Activated CD8-positive, alpha-beta T cell treated with anti-CD3 and anti-CD28 coated beads for 36 hours (primary cell): ENCODE measurements at regions not wholly inside any gene's neighbourhood (a gene's known extent, or its start where the extent isn't known, plus 50 kb on each side); places are given as distances from the start of the nearest gene placed in this dataset.
A peak's percentile ranks its signal among the peaks of the same experiment; 100 is the strongest.

Experiments
- ATAC-seq: fragments of 200-7000 bp; cut with Tn5 transposase; one replicate; pipeline ENCODE4 v1.10.0; 2021; ENCODE audit warnings: mild to moderate bottlenecking, moderate library complexity
- CTCF ChIA-PET: fragments of 350-600 bp; sonication (Branson Sonifier 250); formaldehyde crosslinking; loops from one replicate; lab custom pipeline; 2021; ENCODE audit warnings: antibody characterized with exemption; lab: Charles Lee
- POLR2A ChIA-PET: fragments of 350-600 bp; sonication (Branson Sonifier 250); formaldehyde crosslinking; loops from one replicate; lab custom pipeline; 2021; ENCODE audit warnings: antibody characterized with exemption; lab: Charles Lee
- DNase-seq: peaks from one replicate; pipeline ENCODE4 v3.0.0-alpha.2; 2020
- H3K27ac Mint-ChIP-seq: one replicate; pipeline ENCODE4 v1.8.0; 2021; ENCODE audit warnings: mild to moderate bottlenecking, mixed read lengths
- H3K27me3 Mint-ChIP-seq: one replicate; pipeline ENCODE4 v1.8.0; 2021; ENCODE audit warnings: mixed read lengths
- H3K36me3 Mint-ChIP-seq: one replicate; pipeline ENCODE4 v1.8.0; 2021; ENCODE audit warnings: low read depth, mixed read lengths
- H3K4me1 Mint-ChIP-seq: one replicate; pipeline ENCODE4 v1.8.0; 2021; ENCODE audit warnings: low read depth, mixed read lengths
- H3K4me3 Mint-ChIP-seq: one replicate; pipeline ENCODE4 v1.8.0; 2021; ENCODE audit warnings: mild to moderate bottlenecking, moderate library complexity, mixed read lengths
- H3K9me3 Mint-ChIP-seq: one replicate; pipeline ENCODE4 v1.8.0; 2021; ENCODE audit warnings: mixed read lengths
- intact Hi-C: fragments of 100-400 bp; cut with micrococcal nuclease; formaldehyde crosslinking; loops from one replicate; pipeline ENCODE4 v1.10.0; 2022
- TF ChIP-seq, protein P1 (sequence below): fragments of 200-600 bp; IDR thresholded peaks from one replicate; pipeline ENCODE4 v1.8.0; 2022; ENCODE audit warnings: antibody characterized with exemption, mild to moderate bottlenecking

DNA sequence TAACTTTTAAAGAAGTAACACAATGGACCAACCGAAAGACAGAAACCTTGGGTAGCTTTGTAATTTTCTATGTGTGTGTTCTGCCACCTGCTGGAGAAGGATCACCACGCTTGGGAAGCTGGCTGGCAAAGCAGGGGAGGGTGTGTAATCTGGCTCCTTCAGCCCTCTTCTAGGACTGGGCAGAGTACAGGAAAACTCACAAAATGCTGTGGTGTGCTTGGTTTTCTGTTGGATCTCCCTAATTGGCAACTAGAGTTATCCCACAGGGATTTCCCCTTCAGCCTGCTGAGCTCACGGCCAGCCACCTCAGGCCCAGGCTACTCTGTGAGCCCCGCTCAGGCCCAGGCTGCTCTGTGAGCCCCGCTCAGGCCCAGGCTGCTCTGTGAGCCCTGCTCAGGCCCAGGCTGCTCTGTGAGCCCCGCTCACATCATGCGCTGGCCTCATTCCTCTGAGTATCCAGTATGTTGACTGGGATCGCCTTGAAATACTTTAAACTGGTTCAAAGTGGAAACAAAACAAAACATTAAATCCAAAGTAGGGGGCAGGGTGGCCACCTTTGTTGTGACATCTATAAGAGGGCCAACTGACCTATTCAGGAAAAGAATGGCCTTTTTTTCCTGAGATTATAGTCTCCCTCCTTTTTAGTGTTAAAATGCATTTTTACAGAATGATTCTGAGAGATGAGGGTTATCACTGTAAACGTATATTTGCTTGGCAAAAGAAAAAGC, 52.0 kb upstream of the RNU6-8 start:
- no peak overlapping the region for H3K27ac Mint-ChIP-seq
- H3K27me3 Mint-ChIP-seq, result no peaks in the 10 kb centered on the region
- TF ChIP-seq, protein P1, sequence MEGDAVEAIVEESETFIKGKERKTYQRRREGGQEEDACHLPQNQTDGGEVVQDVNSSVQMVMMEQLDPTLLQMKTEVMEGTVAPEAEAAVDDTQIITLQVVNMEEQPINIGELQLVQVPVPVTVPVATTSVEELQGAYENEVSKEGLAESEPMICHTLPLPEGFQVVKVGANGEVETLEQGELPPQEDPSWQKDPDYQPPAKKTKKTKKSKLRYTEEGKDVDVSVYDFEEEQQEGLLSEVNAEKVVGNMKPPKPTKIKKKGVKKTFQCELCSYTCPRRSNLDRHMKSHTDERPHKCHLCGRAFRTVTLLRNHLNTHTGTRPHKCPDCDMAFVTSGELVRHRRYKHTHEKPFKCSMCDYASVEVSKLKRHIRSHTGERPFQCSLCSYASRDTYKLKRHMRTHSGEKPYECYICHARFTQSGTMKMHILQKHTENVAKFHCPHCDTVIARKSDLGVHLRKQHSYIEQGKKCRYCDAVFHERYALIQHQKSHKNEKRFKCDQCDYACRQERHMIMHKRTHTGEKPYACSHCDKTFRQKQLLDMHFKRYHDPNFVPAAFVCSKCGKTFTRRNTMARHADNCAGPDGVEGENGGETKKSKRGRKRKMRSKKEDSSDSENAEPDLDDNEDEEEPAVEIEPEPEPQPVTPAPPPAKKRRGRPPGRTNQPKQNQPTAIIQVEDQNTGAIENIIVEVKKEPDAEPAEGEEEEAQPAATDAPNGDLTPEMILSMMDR, result peak; percentile 67
- no peaks in the 10 kb centered on the region for H3K36me3 Mint-ChIP-seq
- no peak overlapping the region for H3K4me3 Mint-ChIP-seq
- peak; percentile 66 for DNase-seq
- intact Hi-C loops, result loop anchor here (5.0 kb wide), 3 partner anchors 53 to 743 kb away; partner anchors contain the start of genes RNU6-7 and RNU6-8
- H3K9me3 Mint-ChIP-seq, result no peaks in the 10 kb centered on the region
- H3K4me1 Mint-ChIP-seq, result peaks cover 15% of the 10 kb centered on the region
- ChIA-PET CTCF (interaction anchor here (0.6 to 6.6 kb wide), 33 partner anchors 10 to 796 kb away, joined by 3 to 76 read pairs (median 5); partner anchors contain the start of gene ARHGAP5), POLR2A (interaction anchor here (1.0 kb wide), 1 partner anchor 181 kb away, joined by 3 read pairs; no protein-coding TSS in a partner anchor)
- ATAC-seq, result peak; percentile 52

DNA sequence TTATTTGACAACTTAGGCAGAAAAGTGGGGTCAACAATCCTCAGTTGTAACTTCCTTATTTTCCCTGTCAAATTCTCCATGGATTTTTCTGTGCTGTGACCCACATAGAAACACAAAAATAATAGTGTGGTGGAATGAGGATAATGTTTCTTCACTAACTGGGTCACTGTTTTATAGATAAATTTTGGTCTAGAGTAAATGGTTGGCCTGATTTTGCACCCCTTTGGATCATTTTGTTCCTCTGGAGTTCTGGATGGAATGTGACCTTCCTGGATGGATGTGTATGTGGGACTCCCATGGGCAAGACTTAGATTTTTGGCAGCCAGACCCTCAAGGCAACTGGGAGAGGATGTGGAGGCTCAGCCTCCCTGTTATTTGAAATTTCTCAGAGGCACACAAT, 52.7 kb upstream of the RNU6-8 start:
- ChIA-PET POLR2A (no interaction called here), CTCF (no interaction called here)
- no peak overlapping the region for H3K4me3 Mint-ChIP-seq
- DNase-seq, result no peak
- H3K36me3 Mint-ChIP-seq, result no peaks in the 10 kb centered on the region
- no peak for ATAC-seq
- H3K9me3 Mint-ChIP-seq, result no peaks in the 10 kb centered on the region
- peaks cover 15% of the 10 kb centered on the region for H3K4me1 Mint-ChIP-seq
- no peaks in the 10 kb centered on the region for H3K27me3 Mint-ChIP-seq
- intact Hi-C loops, result no loop called here
- no peak overlapping the region for H3K27ac Mint-ChIP-seq
- TF ChIP-seq, protein P1, result no peak

DNA sequence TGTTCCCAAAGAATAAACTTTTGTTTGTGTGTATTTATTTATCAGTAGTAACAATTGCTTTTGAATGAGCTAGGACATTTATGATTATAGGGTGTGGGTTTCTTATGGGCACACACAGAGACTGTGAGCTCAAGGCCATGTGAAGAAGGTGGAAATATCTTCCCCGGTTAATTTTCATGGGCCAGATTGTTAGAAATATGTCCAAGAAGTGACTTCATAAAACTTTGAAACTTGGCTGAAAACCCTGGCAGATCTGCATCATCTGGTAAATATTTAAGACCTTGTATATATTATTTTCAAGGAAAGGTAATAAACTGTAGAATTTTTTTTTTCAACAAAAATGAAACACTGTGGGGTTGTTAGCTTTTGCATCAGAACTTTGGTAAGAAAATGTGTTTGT, 53.5 kb upstream of the RNU6-8 start:
- H3K4me1 Mint-ChIP-seq, result peaks cover 15% of the 10 kb centered on the region
- ATAC-seq (no peak), DNase-seq (no peak)
- no peak overlapping the region for H3K4me3 Mint-ChIP-seq
- POLR2A ChIA-PET, result no interaction called here
- no peaks in the 10 kb centered on the region for H3K9me3 Mint-ChIP-seq
- H3K27ac Mint-ChIP-seq, result no peak overlapping the region
- H3K36me3 Mint-ChIP-seq, result no peaks in the 10 kb centered on the region
- CTCF ChIA-PET, result interaction anchor here (0.7 kb wide), 1 partner anchor 316 kb away, joined by 3 read pairs; no protein-coding TSS in a partner anchor
- intact Hi-C loops, result no loop called here
- TF ChIP-seq, protein P1, result no peak
- H3K27me3 Mint-ChIP-seq, result no peaks in the 10 kb centered on the region

DNA sequence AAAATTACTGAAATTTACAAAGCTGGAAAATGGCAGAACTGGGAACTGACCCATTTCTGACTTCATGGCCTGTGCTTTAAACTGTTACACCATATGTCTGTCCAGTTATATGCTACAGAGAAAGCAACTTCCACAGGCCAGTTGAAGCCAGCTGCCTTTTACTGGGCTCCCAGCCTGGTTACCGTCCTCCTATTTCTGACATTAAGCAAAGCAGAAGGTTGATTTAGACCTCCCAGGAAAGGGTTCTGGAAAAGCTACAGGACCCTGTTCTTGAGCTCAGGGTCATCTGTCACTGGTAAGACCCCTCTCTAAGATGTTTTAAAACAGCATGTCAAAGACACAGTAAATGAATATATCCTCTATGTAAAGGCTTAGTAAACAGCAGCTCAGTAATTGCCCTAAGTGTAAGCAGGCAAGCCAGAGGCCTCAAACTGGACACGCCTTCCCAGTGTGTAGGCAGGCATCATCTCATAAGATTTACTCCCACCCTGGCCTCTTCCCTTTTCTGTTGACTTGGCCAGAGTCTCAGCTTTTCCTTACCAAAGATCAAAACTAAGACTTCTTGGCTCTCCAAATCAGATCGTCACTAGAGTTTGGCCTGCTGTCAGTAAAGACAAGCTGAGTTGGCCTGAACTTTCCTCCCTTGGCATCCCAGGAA, 55.4 kb upstream of the RNU6-8 start:
- ChIA-PET POLR2A (interaction anchor here (0.8 kb wide), 1 partner anchor 206 kb away, joined by 3 read pairs; no protein-coding TSS in a partner anchor), CTCF (interaction anchor here (0.8 to 2.1 kb wide), 11 partner anchors 8 to 748 kb away, joined by 3 to 17 read pairs (median 3); no protein-coding TSS in a partner anchor)
- Mint-ChIP-seq H3K4me3 (no peak overlapping the region), H3K27me3 (no peaks in the 10 kb centered on the region), H3K36me3 (peaks cover under 1% of the 10 kb centered on the region), H3K4me1 (peaks cover 15% of the 10 kb centered on the region), H3K27ac (no peak overlapping the region), H3K9me3 (peaks cover 2% of the 10 kb centered on the region)
- intact Hi-C loops, result no loop called here
- DNase-seq (no peak), ATAC-seq (no peak)
- TF ChIP-seq, protein P1, result no peak
